ENCODE measurements at regions not wholly inside any gene's neighbourhood (a gene's known extent, or its start where the extent isn't known, plus 50 kb on each side); places are given as distances from the start of the nearest gene placed in this dataset.

GRCh38 chr20:60680554-60680953 is 571.5 kb upstream of the CDH4 start:
- TF ChIP-seq POLR2A (IDR thresholded peaks at IDR 0.05) (no peak), CTCF (IDR thresholded peaks at IDR 0.05) (no peak), EP300 (IDR thresholded peaks at IDR 0.05) (no peak)
